Activated CD4-positive, CD25-positive, alpha-beta regulatory T cell treated with anti-CD3 and anti-CD28 coated beads, Interleukin-2, amount 50 U/mL, for 24 hours (primary cell): ENCODE measurements at regions not wholly inside any gene's neighbourhood (a gene's known extent, or its start where the extent isn't known, plus 50 kb on each side); places are given as distances from the start of the nearest gene placed in this dataset.

ENCODE experiments used
- ATAC-seq, 2 donors: fragments of 150-1000 bp; cut with Tn5 transposase; one replicate each; pipeline ENCODE4 v1.10.0; 2021; ENCODE audit warnings: mild to moderate bottlenecking in 1 of 2, moderate library complexity in 1 of 2

DNA sequence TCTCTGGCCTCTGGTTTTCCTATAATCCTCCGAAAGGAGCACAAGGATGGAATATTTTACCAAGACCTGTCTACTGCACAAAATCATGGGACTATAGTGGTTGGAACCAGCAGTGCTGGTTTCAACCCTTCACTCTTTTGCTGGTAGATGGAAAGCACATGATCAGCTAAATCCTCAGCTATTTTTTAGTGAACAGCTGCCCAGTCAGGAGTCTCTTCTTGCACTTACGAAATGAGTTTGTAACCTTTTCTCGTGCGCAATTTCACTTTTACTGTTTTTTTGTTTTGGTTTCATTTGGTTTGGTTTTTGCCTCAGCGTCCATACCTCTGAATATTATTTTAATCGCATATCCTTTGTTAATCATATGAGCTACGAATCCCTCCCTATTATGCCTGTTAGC, 418.5 kb upstream of the CPEB2 start:
- no peak for ATAC-seq

- no peak for ATAC-seq
Observed at GRCh38 chr4:14592950-14593349, 409.3 kb upstream of the CPEB2 start.

GRCh38 chr4:14596028-14596427, 406.3 kb upstream of the CPEB2 start:
- ATAC-seq: no peak

DNA sequence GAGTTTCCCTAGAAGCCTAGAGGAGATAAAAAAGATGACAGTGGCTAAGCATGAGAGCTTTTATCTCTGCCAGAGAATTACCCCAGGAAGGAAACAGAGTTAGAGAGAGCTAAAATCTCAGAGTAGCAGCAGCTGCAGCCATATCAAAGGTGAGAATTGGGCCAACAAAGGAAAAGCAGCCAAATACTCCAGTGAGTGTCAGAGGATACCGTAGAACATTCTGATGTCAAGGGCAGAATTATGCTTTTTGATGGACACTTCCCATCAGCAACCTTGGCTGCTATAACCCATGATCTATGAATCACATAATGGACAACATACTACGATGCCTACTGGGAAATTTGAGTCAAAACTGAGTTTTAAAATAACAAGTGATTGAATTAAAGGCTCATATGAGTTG, 405.8 kb upstream of the CPEB2 start:
- ATAC-seq: no peak

GRCh38 chr4:14596904-14597303, 405.4 kb upstream of the CPEB2 start:
- ATAC-seq: no peak

DNA sequence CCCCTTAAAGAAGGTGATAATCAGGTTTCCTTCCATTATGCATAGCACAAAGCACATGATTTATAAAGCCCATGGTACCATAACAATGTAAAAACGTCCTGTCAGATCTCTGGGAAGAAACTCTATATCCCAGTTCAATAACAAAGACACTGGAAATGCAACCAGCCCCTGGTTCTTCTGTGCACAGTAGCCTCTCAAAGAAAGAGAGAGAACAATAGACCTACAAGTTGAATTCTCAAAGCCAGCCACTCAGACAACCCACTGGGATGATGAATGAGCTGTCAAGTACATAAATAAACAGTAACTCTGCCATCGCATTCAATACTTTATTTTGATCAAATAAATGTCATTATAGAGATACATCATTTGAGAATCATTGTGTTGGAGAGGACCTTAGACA, 400.1 kb upstream of the CPEB2 start:
- no peak for ATAC-seq

- ATAC-seq: no peak
Observed at GRCh38 chr4:14607001-14607400, 395.3 kb upstream of the CPEB2 start.

DNA sequence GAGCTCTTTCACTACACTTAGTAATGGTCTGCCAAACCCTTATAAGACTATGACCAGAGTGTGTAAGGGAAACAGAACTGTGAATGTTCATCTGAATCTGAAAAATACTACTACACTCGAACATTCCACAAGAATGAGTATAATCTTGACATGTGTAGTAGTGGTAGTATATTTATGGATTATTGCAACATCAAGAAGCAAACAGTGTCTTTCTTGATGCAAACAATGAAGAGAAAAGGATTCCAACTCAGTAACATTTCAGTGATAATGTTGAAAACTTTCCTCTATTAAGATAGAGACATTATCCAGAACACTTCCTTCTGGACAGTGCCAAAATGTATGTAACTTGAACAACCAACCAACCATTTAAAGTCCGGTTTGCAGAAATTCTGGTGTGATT, 394.7 kb upstream of the CPEB2 start:
- no peak for ATAC-seq

GRCh38 chr4:14608630-14609029, 393.7 kb upstream of the CPEB2 start:
- no peak for ATAC-seq

DNA sequence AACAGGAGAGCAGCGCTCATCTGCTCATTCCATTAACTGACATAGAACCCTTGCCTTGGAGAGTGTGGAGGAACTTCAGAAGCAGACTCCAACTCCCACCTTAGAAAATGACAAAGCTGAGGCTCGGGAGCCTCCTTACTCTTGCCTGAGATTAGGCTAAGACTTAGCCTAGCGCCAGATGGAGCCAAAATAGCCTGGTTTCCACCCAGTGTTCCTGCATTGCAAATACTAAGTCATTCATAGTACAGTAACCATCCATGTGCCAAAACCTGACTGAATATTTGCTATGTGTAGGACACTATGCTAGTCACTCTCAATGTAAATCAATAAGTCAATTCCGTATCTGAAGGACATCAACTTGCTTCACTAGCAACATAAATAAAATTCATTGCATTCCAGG, 387.4 kb upstream of the CPEB2 start:
- ATAC-seq: no peak

DNA sequence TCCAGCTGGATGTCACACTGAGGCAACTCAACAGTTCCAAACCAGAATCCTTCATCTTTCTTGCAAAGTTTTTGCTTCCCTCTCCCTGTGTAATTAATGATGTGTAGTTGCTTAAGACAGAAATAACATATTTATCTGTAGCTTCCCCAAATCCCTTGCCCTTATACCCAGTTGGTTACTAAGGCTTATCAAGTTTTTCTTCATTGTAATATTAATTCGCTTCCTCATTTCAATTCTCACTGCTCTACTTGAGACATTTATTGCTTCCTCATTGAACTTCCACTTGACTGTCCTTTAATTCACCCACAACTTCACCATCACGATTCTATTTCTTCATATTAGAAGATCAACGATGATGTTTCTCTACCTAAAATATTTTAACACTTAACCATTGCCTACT, 386.6 kb upstream of the CPEB2 start:
- no peak for ATAC-seq

DNA sequence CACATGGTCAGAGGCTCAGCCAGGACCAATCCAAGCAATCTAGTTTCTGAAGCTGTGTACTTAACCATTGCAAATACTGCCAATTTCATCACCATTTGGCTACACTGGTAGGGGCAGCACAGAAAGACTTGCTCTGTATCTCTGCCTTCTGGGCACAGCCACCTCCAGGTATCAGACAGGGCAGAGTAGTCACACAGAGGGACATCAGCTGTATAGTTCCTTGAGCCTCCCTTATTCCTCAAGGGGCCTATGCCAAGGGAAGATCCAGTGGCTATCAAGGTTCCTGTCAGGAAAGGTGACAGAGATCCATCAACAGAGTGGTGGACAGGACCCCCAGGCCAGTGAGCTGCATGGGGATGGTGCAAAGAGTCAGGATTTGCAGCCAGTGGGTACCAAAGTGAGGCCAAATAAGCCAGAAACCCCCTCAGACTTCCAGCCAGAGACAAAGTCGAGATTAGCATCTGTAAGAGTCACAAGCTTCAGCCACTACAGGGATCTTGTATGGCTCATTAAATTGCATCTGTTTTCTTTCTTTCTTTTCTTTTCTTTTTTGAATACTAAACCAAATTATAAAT, 381.6 kb upstream of the CPEB2 start:
- ATAC-seq: no peak

GRCh38 chr4:14621731-14622463, 380.4 kb upstream of the CPEB2 start:
- no peak for ATAC-seq

DNA sequence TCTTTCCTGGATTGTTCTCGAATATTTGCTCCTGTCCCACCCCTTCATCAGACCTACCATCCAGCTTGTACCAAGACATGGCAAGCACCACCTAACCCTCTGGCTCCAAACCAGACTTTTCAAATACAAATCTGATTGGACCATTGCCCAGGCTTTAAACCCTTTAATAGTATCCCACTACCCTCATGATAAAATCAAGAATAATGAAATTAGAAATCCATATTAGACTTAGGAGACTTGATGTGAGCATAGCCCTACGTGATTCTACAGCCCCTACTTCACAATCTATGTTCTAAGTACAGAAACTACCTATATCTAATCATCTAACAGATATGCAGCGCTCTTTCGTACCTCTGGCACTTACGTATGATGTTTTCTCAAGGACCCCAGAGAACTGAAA, 375.2 kb upstream of the CPEB2 start:
- no peak for ATAC-seq

DNA sequence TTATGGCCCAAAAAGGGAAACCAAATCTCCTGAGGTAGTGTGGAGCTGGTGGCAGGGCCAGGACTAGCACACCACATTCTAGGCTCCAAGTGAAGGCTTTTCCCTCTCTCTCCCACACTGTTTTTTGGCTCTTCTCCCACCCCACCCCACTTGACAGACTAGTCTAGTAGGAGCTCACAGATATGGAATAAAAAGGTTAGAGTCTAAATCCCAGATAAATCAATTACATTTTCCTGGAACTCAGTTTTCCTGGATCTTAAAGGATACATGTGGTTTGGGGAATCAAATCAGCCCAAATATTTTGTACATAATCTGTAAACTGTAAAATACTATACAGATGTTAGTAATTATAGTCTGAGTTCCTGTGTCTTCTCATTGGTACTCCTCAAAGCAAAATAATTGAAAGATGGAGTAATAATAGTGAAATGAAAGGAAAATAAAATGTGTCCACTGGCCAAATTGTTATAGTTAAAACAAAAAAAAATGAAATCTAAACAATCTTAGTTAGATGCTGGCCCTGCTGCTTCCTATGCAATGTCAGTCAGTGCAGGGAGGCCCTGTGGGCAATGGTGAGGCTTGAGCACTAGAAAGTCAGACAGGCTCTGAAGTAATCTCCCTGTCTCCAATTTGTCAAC, 370.4 kb upstream of the CPEB2 start:
- ATAC-seq: no peak

GRCh38 chr4:14636563-14636962, 365.7 kb upstream of the CPEB2 start:
- no peak for ATAC-seq

DNA sequence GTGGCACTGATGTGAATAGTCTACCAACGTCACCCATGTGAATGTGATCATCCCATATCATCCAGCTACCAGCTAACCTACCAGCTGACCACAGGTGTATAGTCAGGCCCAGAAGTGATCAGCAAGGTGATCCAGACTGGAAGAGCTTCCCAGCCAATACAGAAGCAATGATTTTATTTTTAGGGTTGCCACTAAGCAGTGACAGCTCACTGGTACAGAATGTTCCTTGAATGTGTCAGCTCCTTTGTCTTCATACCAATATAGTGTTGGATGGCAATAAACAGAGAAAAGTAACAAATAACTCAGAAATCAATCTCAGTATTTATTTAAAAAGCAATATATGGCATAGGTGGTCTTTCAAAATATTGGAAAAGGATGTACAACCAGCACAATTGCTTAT, 361.8 kb upstream of the CPEB2 start:
- no peak for ATAC-seq

- no peak for ATAC-seq
Observed at GRCh38 chr4:14641871-14642270, 360.4 kb upstream of the CPEB2 start.

GRCh38 chr4:14644580-14645282, 357.6 kb upstream of the CPEB2 start:
- no peak for ATAC-seq

- peak in 1 of 2 donors; percentile 20 for ATAC-seq
Observed at GRCh38 chr4:14646831-14647230, 355.4 kb upstream of the CPEB2 start.

DNA sequence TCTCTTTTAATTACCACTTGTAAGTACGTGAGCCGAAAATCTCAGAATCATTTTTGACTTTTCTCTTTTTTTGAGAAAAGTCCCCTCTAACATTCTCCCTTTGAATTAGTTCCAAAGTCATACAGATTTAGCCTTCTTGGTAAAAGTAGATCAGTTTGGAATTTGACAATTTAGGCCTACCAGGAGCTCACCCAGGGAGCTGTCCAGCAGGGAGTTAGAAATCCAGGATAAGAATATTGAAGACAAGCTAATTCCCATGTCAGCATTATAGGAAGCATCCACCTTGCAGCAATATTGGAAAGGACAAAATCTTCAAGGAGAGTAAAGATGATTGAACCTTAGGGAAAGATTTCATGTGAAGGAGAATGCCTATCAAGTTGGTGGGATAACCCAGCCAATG, 352.2 kb upstream of the CPEB2 start:
- ATAC-seq: no peak

- ATAC-seq: no peak
Observed at GRCh38 chr4:14652522-14652921, 349.8 kb upstream of the CPEB2 start.

- no peak for ATAC-seq
Observed at GRCh38 chr4:14653338-14653737, 348.9 kb upstream of the CPEB2 start.

DNA sequence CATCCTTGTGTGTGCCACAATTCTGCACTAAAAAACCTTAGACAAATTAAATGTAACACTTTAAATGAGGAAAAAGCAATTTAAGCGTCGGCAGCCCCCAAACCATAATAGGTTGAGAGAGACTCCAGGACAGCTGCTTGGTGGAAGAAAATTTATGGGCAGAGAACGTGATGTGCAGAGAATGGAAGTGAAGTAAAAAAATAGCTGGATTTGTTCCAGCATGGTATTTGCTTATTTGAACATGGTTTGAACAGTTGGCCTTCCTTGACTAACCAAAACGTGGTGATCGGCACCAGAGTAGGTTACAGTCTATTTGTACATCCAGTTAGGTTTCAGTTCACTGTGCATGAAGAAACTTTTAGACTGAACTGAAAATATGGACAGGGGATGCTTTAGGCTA, 343.0 kb upstream of the CPEB2 start:
- ATAC-seq: no peak
